HK-2 (cell line): ENCODE measurements at regions not wholly inside any gene's neighbourhood (a gene's known extent, or its start where the extent isn't known, plus 50 kb on each side); places are given as distances from the start of the nearest gene placed in this dataset.
"Not testable (repeated sequence)": the region's sequence is repeated elsewhere in the genome, so short reads cannot be mapped to it uniquely, and the experiment has no call there.

Experiments used
- DNase-seq: peaks from one replicate; pipeline ENCODE4 v3.0.0-alpha.2; 2018; ENCODE audit not compliant: unreplicated experiment

GRCh38 chr2:56803596-56803995 is 619.8 kb downstream of the CCDC85A start:
- DNase-seq = no peak

GRCh38 chr2:56806924-56807323 is 623.1 kb downstream of the CCDC85A start:
- DNase-seq = no peak

GRCh38 chr2:56807861-56808260 is 624.1 kb downstream of the CCDC85A start:
- no peak for DNase-seq

- no peak for DNase-seq
Observed at GRCh38 chr2:56811401-56811800, 627.6 kb downstream of the CCDC85A start.

- DNase-seq = no peak
Observed at GRCh38 chr2:56812432-56812831, 628.6 kb downstream of the CCDC85A start.

GRCh38 chr2:56813490-56813889 is 629.7 kb downstream of the CCDC85A start:
- DNase-seq = no peak

GRCh38 chr2:56816666-56817065 is 632.9 kb downstream of the CCDC85A start:
- DNase-seq = no peak

GRCh38 chr2:56831780-56832179 is 648.0 kb downstream of the CCDC85A start:
- DNase-seq = no peak

GRCh38 chr2:56834686-56835085 is 650.9 kb downstream of the CCDC85A start:
- no peak for DNase-seq

GRCh38 chr2:56840009-56840408 is 656.2 kb downstream of the CCDC85A start:
- DNase-seq = not testable (repeated sequence)

- no peak for DNase-seq
Observed at GRCh38 chr2:56860991-56861390, 677.2 kb downstream of the CCDC85A start.

- DNase-seq = no peak
Observed at GRCh38 chr2:56871644-56872043, 687.9 kb downstream of the CCDC85A start.

GRCh38 chr2:56874717-56875116 is 690.9 kb downstream of the CCDC85A start:
- DNase-seq = no peak

GRCh38 chr2:56889738-56890137 is 705.9 kb downstream of the CCDC85A start:
- DNase-seq = no peak

GRCh38 chr2:56892382-56892781 is 708.6 kb downstream of the CCDC85A start:
- no peak for DNase-seq

GRCh38 chr2:56898986-56899385 is 715.2 kb downstream of the CCDC85A start:
- no peak for DNase-seq

- no peak for DNase-seq
Observed at GRCh38 chr2:56912490-56912889, 728.7 kb downstream of the CCDC85A start.

GRCh38 chr2:56918790-56919189 is 735.0 kb downstream of the CCDC85A start:
- no peak for DNase-seq

- DNase-seq = no peak
Observed at GRCh38 chr2:56933976-56934375, 750.2 kb downstream of the CCDC85A start.

GRCh38 chr2:56934866-56935265 is 751.1 kb downstream of the CCDC85A start:
- no peak for DNase-seq

GRCh38 chr2:56940054-56940453 is 756.3 kb downstream of the CCDC85A start:
- no peak for DNase-seq

GRCh38 chr2:56952871-56953270 is 769.1 kb downstream of the CCDC85A start:
- DNase-seq = no peak

GRCh38 chr2:56960581-56960980 is 776.8 kb downstream of the CCDC85A start:
- no peak for DNase-seq

- DNase-seq = no peak
Observed at GRCh38 chr2:56962673-56963072, 778.9 kb downstream of the CCDC85A start.

- DNase-seq = no peak
Observed at GRCh38 chr2:56969513-56969912, 785.7 kb downstream of the CCDC85A start.
